ENCODE measurements at regions not wholly inside any gene's neighbourhood (a gene's known extent, or its start where the extent isn't known, plus 50 kb on each side); places are given as distances from the start of the nearest gene placed in this dataset.
"Not testable (repeated sequence)": the region's sequence is repeated elsewhere in the genome, so short reads cannot be mapped to it uniquely, and the experiment has no call there.

DNA sequence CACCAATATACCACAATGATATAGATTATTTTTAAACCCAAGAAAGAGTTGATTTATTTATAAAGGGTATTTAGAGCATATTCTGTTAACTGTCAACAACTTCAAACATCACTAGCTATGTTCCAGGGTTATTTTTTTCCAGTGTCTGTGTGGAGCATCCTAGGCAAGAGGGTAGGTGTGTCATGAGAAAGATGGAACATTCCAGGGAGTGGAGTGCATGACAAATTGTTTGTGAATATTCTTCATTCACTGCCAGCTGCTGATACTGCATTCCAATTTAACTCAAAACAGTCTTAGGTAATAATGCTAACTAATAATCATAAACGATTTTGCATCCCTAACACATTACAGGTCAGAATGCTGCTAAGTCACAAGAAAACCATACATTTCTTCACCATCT lies 148.7 kb upstream of the RASGEF1B start:
- no peak for DNase-seq

DNA sequence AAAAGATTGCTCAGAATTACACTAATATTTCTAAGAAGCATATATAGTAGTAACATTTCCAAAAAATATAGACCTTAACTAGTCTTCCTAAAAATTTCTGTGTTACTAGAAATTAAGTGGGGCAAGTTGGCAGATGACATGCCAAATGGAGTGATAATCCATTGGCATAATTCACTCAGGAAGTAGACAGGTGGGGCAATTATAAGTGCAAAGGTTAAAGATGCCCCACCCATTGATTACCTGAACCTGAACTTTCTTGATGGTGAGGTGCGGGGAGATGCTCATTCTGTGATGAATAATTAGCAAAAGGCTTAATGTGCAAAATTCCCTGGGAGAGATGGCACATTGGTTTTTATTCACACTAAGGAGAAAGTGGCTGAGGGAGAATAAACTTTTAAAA lies 145.8 kb upstream of the RASGEF1B start:
- DNase-seq, result no peak

DNA sequence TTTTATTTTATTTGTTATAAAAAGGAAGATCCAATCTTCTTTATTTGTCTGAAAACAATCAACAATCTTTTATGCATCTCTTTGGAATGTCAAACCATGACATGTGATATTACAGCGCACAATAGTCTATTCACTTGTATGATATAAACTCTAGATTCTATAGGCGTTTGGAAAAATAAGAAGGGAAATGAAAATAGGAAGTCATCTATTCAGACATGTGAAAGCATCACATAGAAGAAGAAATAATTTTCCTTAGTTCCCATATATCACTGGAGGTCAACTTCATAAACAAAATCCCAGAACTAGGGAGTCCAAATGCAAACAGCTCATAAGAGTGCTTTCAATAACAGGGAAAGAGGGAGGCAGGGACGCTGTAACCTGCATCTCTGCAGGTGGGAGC lies 139.5 kb upstream of the RASGEF1B start:
- DNase-seq, result no peak

DNA sequence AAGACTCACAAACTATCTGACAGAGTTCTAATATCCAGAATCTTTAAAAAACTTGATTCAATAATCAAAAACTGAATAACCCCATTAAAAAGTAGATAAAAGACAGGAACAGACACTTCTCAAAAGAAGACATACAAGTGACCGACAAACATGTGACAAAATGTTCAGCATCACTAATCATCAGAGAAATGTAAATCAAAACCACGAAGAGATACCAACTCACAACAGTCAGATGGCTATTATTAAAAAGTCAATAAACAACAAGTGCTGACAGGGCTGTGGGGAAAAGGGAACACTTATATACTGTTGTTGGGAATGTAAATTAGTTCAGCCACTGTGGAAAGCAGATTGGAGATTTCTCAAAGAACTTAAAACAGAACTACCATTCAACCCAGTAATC lies 138.1 kb upstream of the RASGEF1B start:
- no peak for DNase-seq

DNA sequence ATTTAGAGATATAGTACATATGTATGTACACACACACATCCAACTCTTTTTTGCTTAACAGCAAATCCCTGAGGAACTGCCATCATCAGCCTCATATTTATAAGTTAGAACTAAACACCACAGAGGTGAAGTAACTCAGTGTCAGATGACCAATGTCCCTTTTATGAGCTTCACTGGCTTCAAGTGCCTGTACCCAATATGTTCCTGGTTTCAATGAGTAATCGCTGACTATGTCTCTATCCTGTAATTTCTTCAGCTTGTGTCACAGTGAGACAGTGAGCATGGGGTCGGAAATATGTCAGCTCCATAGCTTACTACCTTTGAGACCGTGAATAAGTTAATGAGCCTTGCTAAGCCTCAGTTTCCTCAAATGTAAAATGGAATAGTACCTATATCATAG lies 136.2 kb upstream of the RASGEF1B start:
- DNase-seq, result no peak

DNA sequence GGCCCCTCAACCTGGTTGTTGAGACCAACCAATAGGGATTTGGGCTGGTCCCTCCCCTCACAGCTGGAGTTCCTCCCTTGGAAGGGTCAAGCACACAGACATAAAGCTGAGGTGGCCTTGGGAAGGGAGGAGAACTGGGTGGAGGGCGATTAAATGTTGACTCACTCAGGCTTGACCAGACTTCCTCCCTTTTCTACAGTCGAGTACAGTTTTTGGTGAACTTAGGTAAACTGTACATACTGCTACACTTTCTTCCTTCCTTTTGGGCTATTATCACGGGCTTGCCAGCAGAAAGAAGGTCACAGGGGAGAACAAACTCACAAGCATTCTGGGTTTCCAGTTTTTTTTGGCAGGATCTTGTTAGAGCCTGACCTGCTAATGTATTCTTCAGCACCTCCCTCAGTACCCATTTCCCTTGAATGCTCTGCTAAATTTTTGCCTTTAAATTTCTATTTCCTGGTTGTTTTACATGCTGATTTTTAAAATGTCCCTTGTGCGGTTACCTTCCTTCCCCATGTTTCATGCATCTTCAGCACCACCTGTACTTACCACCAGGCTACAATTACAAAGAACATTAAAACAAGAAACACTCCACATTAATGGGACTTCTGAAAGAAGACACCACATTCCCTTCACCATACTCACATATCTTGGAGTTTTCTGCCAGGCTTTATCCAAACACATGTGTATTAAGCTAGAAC lies 135.2 kb upstream of the RASGEF1B start:
- no peak for DNase-seq

DNA sequence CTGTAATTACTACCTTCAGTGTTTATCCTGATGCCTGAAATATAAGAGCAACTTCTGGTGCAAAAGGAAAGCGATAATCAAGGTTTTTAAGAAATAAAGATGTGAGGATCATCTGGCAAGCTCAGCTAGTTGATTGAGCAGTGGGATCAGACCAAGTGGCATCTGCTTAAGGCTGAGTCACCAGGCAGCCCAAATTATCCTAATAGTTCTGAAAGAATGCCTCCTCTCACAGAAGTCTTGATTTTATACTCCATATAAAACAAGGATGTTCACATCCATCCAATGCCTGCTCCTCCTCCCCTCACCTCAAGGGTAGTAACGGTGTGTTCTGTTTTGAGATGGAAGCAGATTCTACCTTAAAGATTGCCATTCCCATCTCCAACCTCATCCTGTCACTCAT lies 134.5 kb upstream of the RASGEF1B start:
- no peak for DNase-seq

DNA sequence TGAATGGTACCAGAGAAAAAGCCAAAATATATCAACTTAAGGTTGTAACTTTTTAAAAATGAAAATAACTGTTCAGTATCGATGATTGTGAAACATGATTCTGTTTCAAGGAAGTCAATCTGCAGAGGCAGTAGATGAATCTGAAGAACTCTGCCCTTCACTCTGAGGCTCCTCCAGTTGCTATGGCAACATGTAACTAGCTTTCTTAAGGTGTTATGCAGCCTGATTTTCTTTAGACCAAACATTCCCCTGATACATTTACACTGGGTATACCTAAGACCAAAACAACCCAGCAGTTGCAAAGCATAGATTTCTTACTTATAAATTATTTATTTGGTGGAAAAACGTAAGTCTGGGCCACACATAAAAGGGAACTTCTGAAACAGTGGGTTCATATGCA lies 133.6 kb upstream of the RASGEF1B start:
- DNase-seq, result no peak

DNA sequence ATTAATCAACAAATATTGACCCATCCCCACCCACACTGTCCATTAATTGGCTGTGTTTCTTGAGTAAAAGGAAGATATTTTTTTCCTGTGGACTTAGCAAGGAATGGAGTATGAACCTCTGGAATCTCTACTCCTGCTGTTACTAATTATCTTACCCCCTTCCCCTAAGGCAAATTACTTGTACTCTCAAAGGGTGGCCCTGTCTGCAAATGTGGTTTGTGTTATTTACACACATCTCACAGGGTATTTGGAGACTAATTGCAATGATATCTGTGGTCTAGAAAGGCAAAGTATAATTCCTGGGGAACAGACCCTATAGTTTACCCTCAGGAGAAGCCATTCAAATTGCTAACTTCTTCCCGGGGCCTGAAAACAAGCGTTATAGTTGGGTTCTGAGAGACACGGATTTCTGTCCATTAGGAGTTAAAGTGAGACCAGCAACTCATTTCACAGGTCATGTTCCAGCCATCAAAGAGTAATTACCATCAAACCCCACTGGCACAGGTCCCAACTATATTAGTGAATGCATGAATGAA lies 133.0 kb upstream of the RASGEF1B start:
- no peak for DNase-seq

DNA sequence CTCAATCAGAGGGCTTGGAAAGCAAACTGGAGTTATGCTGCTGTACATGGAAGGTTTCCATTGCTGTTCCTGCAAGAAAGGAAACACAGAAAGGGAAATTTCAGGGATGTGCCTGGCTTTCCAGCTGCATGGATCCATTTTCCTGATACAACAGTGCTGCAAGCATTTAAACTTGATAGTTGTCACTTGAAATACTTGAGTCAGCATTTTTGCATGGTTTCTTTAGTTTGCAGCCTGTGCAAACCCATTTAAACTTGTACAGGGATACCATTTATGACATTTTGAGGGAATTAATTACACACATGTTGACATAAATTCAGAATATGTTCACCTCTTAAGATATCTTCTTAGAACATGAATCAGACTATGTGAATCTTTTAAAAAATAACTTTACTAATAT lies 131.1 kb upstream of the RASGEF1B start:
- DNase-seq, result no peak

DNA sequence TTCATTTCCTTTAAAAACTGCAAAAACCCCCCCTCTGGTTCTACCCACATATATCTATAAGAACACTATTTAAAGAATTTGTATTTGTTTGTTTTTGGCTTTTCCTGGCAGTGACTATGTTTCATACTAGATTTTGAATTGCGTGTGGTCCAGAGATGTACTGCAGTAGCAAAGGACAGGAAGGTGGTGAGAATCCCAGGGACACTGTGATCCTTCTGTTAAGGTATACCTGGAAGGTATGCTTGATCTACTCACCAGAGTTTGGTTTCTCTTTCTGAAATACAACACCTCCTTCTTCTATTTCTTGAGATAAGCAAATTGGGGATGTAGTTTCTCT lies 129.6 kb upstream of the RASGEF1B start:
- DNase-seq, result no peak

DNA sequence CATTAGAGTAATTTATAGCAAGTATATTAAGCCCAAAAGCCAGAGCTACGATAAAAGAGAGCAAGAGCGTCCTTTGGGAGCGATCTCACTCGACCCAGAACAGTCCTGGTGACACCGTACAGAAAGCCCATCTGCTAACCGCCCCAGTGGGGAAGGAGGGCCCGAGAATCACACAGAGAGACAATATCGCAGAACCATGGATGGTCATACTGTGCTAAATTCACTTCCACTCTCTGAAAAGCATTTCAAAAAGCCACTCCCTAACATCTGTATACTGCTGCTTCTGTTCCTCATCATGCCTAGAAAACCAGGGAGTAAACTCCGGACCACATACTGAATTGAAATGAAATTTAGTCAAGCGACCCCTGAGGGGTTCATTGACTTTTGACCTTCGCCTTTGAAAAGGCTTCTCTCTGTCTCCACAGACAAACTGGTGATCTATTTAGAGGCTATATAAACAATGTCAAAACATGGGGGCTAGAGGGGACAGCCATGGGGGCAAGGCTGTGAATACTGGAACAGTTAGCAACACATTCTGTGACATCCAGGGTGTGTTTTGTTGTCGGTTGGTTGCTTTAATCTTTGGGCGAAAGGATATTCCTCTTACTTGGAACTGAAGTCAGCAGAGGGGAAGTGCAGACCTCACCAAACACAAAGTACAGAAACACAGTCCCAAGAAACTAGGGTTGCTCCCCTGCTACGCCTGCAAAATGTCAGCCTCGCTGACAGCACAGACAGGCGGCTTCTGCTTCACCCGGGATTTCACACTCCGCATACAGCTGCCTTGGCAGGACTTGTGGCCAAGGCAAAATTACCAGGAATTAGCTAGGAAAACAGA lies 129.0 kb upstream of the RASGEF1B start:
- DNase-seq, result no peak

DNA sequence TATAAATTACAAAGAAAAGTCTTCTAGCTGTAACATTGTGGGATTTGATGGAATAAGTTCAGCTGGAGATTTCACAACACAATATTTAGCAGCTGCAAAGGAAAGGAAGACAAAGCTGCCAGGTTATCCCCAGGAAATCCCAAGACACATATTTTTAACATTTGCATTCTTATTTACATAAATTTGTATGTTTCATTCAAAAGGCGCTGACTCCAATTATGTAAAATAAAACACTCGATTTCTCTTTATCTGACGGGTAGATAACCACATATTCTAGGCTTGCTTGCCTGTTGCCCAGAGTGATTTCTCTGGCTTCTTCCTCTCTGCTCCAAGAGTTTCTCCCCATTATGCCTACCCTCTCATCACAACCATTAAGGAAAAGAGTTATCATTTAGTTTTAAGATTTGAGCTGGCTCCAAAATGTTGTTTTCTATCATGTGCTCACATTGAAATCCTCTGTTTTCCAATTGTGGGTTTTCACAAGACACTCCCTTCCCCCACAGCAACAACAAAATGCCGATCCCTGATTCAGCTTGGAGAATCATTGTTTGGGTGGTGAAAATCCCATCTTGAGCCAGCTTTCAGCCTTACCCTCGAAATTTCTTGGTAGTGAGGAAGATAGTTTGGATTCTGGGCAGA lies 128.2 kb upstream of the RASGEF1B start:
- DNase-seq, result no peak

DNA sequence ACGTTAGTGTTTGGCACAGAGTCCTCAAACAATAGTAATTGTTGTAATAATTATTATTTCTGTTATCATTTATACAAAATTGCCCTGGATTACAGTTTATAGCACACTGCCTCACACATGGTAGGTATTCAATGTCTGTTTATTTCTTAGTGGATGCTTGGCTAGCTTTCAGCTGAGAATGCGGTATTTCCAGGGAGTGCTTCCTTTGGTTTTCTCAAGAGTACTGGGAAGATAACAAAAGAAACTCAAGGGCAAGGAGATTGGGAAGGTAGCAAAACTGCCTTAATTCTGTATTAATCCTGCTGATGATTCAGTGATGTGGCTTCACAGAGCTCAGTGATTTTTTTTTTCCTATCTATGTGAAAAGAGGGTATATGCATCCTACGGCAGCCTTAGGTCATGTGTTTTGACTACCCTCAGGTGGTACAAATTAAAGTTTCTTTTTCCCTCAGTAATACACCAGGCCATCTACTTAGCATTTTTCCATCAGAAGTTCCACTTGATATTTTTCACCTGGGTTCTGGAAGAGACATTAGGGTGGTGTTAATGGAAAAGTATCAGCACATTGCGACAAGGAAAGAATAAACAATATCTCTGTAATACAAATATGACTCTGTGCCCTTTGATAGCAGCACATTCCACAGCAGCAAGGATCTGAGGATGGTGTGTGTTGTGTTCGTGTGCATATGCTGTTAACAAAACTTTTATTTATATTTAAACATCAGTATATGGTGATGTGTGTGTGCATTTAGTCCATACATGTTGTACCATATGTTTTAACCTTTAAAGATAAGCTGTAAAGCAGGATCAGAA lies 124.3 kb upstream of the RASGEF1B start:
- no peak for DNase-seq

DNA sequence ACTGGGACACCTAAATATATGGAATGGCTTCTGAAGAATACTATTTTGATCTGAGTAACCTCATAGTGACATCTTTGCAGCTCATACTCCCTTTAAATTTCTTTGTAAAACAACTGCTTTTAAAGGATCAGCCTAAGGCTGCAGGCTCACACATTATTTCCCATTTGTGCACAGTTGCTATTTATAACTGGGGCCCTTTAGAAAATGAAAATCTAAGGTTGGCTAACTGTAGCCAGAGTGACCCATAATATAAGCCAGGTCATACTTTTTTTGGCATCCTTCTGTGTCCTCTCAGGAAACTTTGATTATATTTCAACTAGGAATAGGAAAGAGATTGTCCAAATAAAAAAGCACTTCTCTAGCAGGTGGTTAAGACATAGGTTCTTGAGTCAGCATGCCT lies 123.6 kb upstream of the RASGEF1B start:
- DNase-seq, result no peak

DNA sequence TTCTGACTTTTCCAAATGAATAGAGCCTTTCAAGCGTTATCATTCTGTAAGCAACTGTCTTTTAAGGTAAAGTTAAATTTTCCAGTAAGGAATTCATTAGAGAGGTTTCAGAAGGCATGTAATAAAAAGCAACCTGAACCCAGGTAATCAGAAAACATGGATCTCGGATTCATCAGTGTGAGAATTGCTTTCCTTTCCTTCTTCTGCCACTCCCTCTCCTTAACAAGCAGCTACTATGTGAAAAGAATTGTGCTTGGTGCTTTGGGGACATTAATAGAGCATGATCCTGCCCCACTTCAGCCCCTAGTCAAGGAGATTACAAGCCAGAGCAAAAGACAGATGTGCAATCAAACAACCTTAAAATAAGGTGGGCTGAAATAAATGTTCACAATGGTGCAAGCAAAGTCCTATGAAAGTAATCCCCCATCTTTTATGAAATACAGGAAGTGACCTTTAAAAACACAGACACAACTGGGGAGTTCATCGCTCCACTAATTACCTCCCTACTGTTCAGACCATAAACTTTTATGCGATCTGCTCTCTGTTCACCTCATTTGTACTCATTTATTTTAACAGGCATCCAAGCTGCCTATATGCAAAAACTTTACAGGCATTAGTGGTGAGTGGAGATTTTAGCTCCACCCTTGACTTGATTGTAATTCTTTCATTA lies 122.9 kb upstream of the RASGEF1B start:
- DNase-seq, result no peak

DNA sequence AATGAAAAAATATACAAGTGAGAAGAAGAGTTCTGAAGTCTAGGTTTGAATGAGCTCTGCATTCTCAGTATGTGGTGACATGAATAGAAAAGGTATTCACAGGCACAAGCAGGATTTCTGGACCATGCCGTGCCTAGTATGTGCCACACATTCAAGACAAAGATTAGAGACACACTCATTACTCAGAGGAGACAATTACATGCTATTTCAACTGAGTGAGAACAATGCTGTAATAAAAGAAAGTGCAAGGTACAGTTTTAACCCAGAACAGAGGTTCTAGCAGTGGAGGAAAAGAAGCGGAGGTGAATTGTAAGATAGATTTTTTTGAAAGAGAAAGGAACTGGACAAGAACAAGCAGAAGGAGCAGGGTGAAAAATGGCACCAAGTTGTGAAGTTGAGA lies 121.0 kb upstream of the RASGEF1B start:
- no peak for DNase-seq

DNA sequence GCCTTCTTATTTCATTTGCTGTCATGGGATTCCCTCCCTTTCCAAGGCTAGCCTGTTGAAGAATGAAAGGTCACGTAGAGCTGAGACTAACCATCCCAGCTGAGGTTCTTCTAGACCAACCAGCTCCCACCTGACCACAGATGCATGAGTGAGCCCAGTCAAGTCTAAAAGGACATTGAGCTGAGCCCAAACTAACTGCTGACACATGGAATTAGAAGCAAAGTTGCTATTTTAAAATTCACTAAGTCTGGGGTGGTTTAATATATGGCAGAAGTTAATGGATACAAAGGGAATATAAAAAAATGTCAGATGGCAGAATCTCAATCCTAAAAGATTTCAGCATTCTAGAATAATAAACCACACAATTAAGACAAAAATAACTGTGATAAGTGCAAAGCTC lies 118.9 kb upstream of the RASGEF1B start:
- DNase-seq, result no peak

DNA sequence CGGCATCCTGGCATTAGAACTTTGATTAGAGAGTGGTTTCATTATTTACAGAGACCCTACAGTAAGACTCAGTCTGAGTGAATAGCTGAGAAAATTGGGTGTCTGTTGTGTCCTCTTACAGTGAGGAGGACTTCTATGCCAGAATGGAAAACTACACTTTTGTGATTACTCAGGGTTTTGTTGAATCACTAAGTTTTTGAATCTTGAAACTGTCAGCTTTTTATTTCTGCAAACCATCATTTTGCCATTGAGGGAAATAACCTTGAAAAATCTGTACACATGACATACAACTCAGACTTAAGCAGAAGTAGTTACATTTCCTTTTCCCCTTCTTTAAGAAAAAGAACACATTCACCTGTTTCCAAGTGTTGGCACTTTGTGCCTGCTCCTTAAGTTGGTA lies 117.6 kb upstream of the RASGEF1B start:
- no peak for DNase-seq

DNA sequence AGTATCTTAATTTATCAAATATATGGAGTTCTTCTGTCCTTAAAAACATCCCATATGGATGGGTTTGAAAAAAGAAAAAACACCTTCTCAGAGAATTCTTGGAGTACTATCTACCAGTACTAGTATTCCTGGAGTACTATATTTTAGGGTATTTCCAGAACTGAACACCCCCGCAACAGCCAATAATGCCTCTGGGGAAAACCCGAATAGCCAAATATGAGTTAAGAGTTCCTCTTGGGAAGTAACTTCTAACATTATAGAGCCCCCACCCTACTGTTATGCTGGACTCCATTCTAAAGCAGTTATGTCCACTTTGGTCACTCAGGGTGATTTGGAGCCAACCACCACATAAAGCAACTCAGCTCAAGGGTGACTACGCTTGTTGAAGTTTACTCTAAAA lies 115.0 kb upstream of the RASGEF1B start:
- DNase-seq, result no peak

DNA sequence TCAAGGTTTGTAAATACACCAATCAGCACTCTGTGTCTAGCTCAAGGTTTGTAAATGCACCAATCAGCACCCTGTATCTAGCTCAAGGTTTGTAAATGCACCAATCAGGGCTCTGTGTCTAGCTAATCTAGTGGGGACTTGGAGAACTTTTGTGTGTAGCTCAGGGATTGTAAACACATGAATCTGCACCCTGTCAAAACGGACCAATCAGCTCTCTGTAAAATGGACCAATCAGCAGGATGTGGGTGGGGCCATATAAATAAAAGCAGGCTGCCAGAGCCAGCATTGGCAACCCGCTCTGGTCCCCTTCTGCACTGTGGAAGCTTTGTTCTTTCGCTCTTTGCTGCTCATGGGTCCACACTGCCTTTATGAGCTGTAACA lies 109.3 kb upstream of the RASGEF1B start:
- not testable (repeated sequence) for DNase-seq

DNA sequence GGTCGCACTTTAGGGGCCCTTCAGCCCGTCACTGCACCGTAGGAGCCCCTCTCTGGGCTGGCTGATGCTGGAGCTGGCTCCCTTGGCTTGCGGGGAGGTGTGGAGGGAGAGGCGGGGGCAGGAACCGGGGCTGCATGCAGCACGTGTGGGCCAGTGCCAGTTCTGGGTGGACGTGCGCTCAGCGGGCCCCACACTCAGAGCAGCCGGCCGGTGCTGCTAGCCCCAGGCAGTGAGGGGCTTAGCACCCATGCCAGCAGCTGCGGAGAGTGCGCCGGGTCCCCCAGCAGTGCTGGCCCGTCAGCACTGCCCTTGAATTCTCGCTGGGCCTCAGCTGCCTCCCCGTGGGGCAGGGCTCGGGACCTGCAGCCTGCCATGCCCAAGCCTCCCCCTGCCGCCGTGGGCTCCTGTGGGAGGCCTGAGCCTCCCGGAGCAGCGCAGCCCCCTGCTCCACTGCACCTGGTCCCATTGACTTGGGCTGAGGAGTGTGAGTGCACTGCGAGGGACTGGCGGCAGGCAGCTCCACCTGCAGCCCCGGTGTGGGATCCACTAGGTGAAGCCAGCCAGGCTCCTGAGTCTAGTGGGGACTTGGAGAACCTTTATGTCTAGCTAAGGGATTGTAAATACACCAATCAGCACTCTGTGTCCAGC lies 108.8 kb upstream of the RASGEF1B start:
- DNase-seq, result no peak

Measured in dermis blood vessel endothelial cell (primary cell).